ENCODE measurements at regions not wholly inside any gene's neighbourhood (a gene's known extent, or its start where the extent isn't known, plus 50 kb on each side); places are given as distances from the start of the nearest gene placed in this dataset.

- TF ChIP-seq GATA3 (IDR thresholded peaks at IDR 0.05; ENCODE audit: low read depth, low read length) (no peak), GATA2 (IDR thresholded peaks at IDR 0.05; ENCODE audit: low read depth, low read length) (no peak)
Measured at GRCh38 chr11:86191874-86192273, 52.7 kb upstream of the EED start.
